IPS-18c (cell line): ENCODE measurements at regions not wholly inside any gene's neighbourhood (a gene's known extent, or its start where the extent isn't known, plus 50 kb on each side); places are given as distances from the start of the nearest gene placed in this dataset.

Experiments used
- H3K4me3 ChIP-seq: 2 replicates; pipeline ENCODE4 v1.7.0; 2013; ENCODE audit warnings: low read depth, mild to moderate bottlenecking, low read length, moderate library complexity; ENCODE audit not compliant: insufficient read depth
- H3K9me3 ChIP-seq: one replicate; pipeline ENCODE4 v1.6.1; 2013; ENCODE audit warnings: mild to moderate bottlenecking, low read length, moderate library complexity; ENCODE audit not compliant: control insufficient read depth, insufficient read depth

DNA sequence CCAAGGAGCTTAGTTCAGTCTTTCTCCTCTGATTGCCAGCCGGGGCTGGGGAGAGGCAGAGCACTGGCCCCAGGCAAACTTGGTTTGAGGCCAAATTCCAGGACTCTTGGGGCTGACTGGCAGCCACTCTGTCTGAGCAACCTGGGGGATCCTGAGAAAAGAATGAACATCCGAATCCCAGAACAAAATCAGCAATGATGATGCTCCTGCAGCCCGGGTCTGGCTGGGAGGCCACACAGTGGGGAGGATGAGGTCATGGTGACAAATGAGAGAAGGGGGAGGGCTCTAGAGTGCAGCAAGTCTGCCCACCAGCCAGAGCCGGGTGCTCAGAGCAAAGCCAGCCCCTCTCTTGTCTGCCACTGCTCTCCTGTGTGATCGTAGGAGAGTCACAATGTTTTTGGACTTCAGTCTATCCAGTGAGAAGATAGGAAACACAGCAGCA lies 71.8 kb upstream of the PAX6 start:
- H3K9me3 ChIP-seq: peaks cover 2% of the 10 kb centered on the region
- no peak overlapping the region for H3K4me3 ChIP-seq

DNA sequence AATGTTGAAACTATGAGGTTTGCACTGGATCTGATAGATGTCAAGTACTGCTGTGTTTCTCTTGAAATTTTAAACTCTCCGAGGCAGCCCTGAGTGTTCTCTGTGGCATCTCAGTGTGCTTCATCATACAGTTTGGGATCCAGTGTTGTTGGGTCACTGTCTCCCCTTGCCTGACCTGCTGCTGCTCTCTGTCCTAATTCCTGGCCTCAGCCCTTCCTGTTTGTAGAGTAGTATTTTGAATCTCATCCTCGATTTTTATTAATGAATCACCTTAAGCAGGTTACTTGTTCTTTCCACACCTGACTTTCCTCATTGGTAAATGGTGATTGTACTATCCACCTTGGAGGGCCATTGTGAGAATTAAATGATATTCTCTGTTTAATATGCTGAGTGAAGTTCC lies 70.7 kb upstream of the PAX6 start:
- H3K9me3 ChIP-seq: peaks cover 2% of the 10 kb centered on the region
- no peak overlapping the region for H3K4me3 ChIP-seq

DNA sequence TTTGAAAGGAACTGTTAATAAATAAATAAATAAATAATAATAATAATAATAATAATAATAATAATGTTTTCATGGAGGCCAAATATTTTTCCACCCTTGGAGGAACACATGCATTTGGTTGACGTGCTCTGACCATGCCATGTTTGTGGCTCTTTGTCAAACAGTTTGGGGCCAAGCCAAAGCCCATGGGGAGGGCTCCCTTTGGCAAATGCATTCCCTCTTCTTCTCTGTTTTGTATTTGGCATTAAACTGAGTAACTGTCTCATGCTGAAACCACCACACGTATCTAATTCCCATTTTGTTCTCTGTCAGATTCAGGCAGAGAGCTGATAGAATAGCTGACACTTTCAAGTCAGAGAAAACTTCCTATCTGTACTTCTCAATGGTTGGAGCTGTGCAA lies 68.6 kb upstream of the PAX6 start:
- peaks cover 2% of the 10 kb centered on the region for H3K9me3 ChIP-seq
- H3K4me3 ChIP-seq: no peak overlapping the region

DNA sequence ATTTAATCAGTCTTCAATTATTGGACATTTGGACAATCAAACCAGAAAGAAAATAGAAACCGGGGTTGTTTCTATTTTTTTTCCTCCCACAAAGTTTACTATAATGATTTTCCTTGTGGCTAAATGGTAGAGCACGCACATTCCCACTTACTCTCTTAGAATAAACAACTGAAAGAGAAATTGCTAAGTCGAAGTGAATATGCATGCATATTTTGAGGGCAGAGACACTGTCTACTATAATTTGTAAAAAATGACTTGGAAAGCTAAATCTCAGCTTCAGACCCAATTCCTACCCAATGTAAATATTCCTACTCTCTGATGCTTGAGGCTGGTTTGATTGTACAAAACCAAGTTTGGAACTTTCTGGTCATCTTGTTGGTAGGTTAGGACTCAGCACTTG lies 66.7 kb upstream of the PAX6 start:
- no peaks in the 10 kb centered on the region for H3K9me3 ChIP-seq
- H3K4me3 ChIP-seq: no peak overlapping the region

DNA sequence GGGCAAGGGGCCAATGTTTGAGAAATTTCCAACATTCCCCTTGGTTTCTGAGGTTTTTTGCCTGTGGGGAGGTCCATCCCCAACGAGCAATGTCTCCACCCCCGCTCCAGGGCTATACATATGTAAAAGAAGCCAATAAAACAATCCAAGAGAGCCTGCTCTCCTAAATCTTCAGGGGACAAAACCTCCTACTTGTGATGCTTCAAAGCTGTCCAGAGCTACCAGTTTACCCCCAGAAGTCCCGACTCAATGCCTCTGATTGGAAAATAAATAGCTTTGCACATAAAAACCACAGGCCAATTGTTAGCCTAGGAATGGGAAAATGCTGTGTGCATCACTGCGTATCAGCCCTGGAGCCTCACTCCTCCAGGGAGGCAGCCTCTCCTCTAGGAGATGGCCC lies 66.0 kb upstream of the PAX6 start:
- Histone ChIP-seq H3K9me3 (no peaks in the 10 kb centered on the region), H3K4me3 (no peak overlapping the region)

DNA sequence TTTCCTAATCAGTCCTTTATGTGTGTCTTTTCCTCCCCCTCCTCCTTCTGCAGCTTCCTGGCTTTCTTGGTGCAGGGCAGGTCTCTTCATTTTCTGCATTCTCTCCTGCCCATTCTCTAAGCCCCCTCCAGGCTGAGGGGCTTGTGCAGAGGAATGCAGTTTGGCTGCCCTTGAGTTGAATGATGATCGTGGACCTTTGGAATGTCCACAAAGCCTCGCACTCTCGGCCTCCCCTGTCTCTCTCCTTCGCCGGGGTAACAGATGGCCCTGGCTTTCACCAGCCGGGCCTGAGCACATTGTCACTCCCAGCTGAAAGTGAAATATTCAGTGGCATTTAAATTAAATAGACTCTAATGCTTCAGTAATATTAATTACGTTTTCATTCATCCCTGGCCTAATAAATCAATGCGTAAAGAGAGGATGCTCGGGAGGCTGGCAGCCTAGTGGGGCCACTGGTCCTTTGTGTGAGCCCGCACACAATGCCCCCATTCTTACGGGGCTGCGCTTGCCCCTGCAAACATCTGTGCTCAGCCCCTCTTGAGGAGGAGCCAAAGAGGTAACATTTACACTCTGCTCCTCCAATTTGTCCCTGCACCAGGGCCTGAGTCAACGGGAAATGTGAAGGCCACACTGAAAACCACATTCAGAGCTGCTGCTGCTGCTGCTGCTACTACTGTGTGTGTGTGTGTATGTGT lies 64.9 kb upstream of the PAX6 start:
- no peak overlapping the region for H3K4me3 ChIP-seq
- H3K9me3 ChIP-seq: no peaks in the 10 kb centered on the region

DNA sequence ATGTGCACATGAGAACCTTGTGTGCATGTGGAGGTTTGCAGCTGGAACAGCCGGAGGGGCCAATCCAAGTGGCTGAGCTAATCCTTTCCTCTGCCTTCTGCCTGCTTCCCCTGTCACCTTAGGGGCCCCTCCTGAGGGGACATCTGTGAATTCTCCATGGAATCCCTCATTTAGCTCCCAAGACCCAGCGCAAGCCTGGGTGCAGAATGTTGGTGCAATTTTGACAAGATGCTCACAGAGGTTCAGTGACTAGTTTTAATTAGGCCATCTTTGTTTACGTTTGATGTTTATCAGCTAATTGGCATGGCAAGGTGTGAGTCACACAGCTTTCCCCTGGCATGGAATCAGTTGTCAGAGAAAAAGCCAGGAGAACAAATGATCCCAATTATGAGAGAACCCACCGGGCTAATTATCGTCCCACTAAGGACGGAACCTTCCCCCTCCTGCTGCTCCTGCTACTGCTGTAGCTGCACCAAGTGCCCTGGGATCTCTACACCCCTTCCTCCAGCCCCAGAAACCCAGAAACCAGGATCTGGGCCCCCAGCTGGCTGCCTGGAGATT lies 63.6 kb upstream of the PAX6 start:
- Histone ChIP-seq H3K4me3 (no peak overlapping the region), H3K9me3 (no peaks in the 10 kb centered on the region)

DNA sequence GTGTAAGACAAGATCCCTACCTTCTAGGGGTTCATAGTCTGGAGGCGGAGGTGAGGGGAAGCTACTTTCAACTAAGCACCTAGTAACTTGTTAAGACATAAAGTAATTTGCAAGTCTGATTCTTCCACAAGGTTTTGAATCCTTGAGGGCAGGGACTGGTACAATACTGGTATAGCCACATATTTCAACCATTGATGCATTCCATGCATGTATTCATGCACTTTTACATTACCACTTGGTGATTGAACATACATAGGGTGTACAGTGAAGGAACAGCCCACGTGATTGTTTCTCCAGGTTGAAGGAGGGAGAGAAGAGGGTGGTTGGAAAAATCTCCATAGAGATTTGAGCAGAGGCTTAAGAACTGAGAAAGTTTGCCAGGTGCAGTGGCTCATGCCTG lies 62.0 kb upstream of the PAX6 start:
- no peak overlapping the region for H3K4me3 ChIP-seq
- H3K9me3 ChIP-seq: no peaks in the 10 kb centered on the region

DNA sequence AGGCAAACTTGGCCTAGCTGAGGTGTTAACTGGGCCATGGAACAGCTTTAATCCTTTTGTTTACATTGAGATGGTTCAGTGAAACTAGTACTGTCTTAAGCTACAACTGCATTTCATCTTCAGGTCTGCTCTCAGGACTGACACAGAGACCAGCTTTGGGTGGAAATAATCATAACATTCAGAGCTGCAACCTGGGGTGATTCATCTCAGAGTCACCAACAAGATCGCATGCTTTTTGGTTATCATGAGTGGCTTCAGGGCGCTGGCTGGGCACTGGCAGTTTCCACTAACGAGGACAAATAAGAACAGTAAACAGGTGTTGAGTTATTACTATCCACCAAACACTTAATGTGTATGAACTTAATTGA lies 60.9 kb upstream of the PAX6 start:
- Histone ChIP-seq H3K4me3 (no peak overlapping the region), H3K9me3 (no peaks in the 10 kb centered on the region)

DNA sequence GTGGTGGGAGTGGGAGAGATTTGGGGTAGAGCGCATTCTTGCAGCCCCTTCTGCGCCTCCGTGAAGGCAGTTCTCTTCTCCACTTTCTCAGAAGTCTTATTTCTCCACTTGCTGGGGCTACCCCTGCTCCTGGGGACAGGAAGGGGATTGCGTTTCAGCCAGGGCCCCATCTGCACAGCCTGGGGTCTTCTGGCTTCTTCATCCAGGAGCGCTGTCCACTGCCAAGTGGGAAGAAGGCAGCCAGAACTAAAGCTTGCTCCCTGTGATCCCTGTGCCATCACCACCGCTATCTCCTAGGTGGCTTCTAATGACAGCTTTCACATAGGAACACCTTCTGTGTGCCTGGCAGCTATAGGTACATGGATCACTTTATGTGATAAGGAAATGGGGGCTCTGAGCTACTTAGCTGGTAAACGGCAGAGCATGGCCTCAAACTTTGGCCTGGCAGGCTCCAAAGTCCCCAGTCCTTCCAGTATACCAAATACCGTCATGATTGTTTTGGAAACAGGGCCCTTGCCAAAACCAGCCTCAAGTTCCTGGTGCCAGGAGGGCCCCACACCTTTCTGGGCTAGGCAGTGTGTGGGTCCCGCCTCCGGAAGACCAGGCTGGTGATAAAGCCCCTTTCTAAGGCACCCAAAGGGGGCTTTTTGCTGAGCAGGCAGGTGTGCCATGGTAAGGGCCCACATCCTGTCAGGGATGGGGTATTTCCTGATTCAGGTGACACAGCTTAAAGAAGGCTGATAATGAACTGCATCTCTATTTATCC lies 60.4 kb upstream of the PAX6 start:
- H3K4me3 ChIP-seq: no peak overlapping the region
- no peaks in the 10 kb centered on the region for H3K9me3 ChIP-seq

DNA sequence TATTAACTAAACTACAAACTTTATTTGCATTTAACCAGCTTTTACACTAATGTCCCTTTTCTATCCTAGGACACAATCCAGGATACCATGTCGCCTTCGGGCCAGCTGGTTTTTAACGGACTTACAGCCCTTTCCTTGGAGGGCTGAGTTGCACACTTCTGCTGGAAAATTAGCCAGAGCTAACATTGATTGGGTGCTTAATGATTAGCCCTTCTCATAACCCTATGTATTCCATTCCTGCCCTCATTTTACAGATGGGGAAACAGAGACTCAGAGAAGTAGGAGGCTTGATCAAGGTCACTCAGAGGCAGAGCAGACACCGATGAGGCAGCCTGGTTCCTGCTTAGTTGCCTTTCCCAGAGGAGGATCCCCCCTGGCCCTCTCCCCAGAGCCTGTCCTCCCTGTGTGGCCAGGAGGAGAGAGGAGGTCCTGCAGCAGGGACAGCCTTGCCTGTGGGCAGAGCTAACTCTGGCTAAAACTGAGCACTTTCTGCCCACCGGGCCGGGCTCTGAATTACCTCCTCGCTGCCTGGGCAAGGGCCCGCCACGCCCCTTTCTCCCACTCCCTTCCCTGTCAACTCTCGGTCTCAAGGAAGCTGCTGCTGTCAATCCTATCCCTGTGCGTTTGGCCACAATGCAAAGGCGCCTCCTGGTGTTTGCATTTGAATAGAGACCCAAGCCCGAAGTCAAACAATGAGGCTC lies 59.6 kb upstream of the PAX6 start:
- no peaks in the 10 kb centered on the region for H3K9me3 ChIP-seq
- no peak overlapping the region for H3K4me3 ChIP-seq

DNA sequence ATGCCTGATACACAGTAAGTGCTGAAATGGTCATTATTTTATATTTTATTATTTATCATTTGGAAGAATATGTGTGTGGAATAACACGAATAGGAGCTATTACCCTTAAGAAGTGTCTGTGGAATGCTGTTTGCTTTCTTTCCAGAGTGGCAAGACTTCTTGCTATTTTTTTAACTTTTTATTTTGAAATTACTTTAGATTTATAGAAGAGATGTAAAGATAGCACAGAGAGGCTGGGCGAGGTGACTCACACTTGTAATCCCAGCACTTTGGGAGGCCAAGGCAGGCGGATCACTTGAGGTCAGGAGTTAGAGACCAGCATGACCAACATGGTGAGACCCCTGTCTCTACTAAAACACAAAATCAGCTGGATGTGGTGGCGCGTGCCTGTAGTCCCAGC lies 58.9 kb upstream of the PAX6 start:
- Histone ChIP-seq H3K4me3 (no peak overlapping the region), H3K9me3 (no peaks in the 10 kb centered on the region)

DNA sequence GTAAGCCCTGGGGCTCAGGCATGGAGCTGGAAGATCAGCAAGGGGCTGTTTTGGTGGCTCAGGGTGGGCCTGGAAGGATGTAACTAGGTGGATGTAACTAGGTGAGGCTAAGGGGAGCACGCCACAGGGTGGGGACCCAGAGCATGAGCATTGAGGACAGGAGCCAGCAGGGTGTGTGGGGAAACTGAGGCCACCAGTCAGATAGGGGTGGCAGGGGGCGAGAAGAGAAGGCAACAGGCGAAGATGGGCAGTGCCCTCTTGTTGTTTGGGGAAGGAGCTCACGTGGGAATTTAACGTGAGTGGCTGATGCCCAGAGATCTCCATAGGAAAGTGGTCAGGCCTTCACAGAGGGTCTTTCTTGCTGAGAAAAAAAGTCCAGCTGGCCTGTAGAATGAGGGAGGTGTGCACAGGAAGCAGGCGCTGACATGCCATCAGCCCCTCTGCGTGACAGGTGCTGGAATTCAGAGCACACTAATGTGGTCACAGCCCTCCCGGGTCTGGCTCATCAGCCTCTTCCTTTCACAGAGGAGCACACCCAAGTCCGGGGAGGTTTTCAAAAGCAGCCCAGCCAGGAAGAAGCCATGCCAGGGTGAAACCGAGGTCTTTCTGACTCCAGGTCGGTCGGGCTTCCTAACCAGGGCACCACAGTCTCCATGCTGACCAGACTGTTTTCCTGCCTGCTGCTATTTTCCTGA lies 54.6 kb upstream of the PAX6 start:
- no peak overlapping the region for H3K4me3 ChIP-seq
- no peaks in the 10 kb centered on the region for H3K9me3 ChIP-seq

DNA sequence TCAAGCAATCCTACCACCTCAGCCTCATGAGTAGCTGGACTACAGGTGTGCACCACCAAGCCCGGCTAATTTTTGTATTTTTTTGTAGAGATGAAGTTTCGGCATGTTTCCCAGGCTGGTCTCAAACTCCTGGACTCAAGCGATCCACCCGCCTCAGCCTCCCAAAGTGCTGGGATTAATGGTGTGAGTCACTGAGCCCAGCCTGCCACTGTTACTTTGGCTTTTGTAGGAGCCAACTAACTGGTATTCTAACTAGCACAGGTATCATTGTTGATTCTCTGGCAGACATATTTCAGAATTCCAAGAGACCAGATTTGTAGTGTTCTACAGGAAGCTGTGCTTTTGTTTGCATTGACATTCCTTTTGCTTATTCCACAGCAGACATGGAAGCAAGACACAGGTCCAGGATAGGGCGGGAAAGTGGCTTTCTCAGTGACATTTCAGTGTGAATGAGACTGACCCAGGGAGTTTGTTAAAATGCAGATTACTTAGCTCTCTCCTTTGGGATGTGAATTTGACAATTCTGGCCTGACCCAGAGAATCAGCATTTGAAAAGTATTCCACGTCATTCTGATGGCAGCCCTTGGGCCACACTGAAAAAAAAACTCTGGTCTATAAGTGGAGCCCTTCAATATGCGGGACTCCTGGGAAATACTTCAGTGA lies 52.2 kb upstream of the PAX6 start:
- H3K9me3 ChIP-seq: no peaks in the 10 kb centered on the region

DNA sequence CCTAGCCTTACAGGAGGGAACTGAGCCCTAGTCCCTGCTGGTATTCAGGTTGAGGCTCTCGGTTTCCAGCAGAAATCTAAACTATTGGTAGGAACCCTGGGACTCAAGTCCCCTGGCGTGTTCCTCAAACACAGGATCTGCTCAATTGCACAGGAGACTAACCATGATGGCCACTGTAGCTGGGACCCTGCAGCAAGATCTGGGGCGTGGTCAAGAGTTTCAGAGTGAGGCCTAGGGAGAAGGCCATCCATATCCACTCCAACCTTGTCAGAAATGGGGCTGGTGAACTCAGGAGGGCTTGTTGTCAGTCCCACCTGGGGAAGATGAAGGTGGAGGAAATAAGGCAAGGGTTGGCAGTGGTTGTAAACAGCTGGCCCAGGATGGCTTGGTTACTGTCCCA lies 49.9 kb upstream of the PAX6 start:
- Histone ChIP-seq H3K4me3 (no peak overlapping the region), H3K9me3 (no peaks in the 10 kb centered on the region)

More for the DNA sequence above, 52.2 kb upstream of the PAX6 start:
- no peak overlapping the region for H3K4me3 ChIP-seq
